HUDEP-2 (cell line): ENCODE measurements at regions not wholly inside any gene's neighbourhood (a gene's known extent, or its start where the extent isn't known, plus 50 kb on each side); places are given as distances from the start of the nearest gene placed in this dataset.
"Not testable (repeated sequence)": the region's sequence is repeated elsewhere in the genome, so short reads cannot be mapped to it uniquely, and the experiment has no call there.

ENCODE experiments used
- DNase-seq, 76 experiments: peaks; one replicate each; lab custom pipeline; 2025; ENCODE audit not compliant: unreplicated experiment in 76 of 76; lab: John Stamatoyannopoulos, UW

- DNase-seq = no peak
These were observed 202.4 kb downstream of the CDH26 start for GRCh38 chr20:60160451-60161145.

GRCh38 chr20:60167812-60168211 is 209.6 kb downstream of the CDH26 start:
- DNase-seq = no peak

- no peak for DNase-seq
These were observed 210.7 kb downstream of the CDH26 start for GRCh38 chr20:60168963-60169362.

- peak in 1 of 76 experiments; percentile 0 for DNase-seq
These were observed 211.9 kb downstream of the CDH26 start for GRCh38 chr20:60170116-60170515.

GRCh38 chr20:60171313-60171712 is 213.1 kb downstream of the CDH26 start:
- DNase-seq = no peak

GRCh38 chr20:60171738-60172137 is 213.5 kb downstream of the CDH26 start:
- no peak for DNase-seq

- DNase-seq = no peak
These were observed 214.2 kb downstream of the CDH26 start for GRCh38 chr20:60172346-60172984.

GRCh38 chr20:60177080-60177479 is 218.9 kb downstream of the CDH26 start:
- no peak for DNase-seq

- no peak for DNase-seq
These were observed 222.8 kb downstream of the CDH26 start for GRCh38 chr20:60180986-60181385.

- DNase-seq = no peak
These were observed 228.2 kb downstream of the CDH26 start for GRCh38 chr20:60186412-60186811.

- no peak for DNase-seq
These were observed 229.5 kb downstream of the CDH26 start for GRCh38 chr20:60187683-60188082.

GRCh38 chr20:60191014-60191413 is 232.8 kb downstream of the CDH26 start:
- DNase-seq = no peak

GRCh38 chr20:60192326-60192725 is 234.1 kb downstream of the CDH26 start:
- DNase-seq = no peak

GRCh38 chr20:60199132-60199531 is 240.9 kb downstream of the CDH26 start:
- not testable (repeated sequence) for DNase-seq

- no peak for DNase-seq
These were observed 241.6 kb downstream of the CDH26 start for GRCh38 chr20:60199866-60200265.

GRCh38 chr20:60200305-60200918 is 242.2 kb downstream of the CDH26 start:
- DNase-seq = no peak

- DNase-seq = no peak
These were observed 243.1 kb downstream of the CDH26 start for GRCh38 chr20:60201198-60201835.

GRCh38 chr20:60202046-60202445 is 243.8 kb downstream of the CDH26 start:
- DNase-seq = peak in 71 of 76 experiments; percentile 4 to 93 (median 71)

GRCh38 chr20:60203451-60203850 is 245.2 kb downstream of the CDH26 start:
- no peak for DNase-seq

- DNase-seq = no peak
These were observed 246.4 kb downstream of the CDH26 start for GRCh38 chr20:60204601-60205000.

- DNase-seq = peak in 35 of 76 experiments; percentile 1 to 48 (median 22)
These were observed 248.0 kb downstream of the CDH26 start for GRCh38 chr20:60206259-60206658.
